ENCODE measurements at regions not wholly inside any gene's neighbourhood (a gene's known extent, or its start where the extent isn't known, plus 50 kb on each side); places are given as distances from the start of the nearest gene placed in this dataset.

DNA sequence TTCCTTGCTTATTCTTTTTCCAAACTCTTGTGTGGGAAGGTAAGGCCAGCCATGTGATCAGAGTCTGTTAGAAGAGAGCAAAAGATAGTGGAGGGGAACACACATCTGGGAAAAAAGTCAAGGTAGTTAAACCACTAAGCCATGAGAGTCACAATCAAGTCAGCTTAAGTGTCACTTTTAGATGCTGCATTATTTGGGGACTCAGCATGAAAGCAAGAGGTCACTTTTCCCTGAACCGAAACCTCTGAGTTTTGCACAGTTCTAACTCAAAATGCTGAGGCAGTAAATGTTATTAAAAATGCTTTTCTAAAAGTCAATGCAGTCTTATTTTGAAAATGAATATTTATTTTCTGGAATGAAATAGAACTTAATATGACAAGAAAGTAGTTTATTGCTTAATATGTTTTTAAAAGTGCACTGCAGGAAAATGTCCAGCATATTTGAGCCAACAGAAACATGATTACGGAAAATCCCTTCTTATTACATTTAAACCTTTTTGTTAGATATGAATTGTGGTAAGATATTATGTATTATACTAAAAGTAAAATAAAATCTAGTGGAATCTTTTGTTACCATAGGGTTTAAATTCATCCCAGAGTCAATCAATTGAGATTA lies 69.3 kb downstream of the RBM11 start:
- no peak overlapping the region for H2BK20ac ChIP-seq (ENCODE audit: low read depth, low read length, poor library complexity, severe bottlenecking)
- H3K9me3 Mint-ChIP-seq, result peaks cover 7 to 11% of the 10 kb centered on the region in 2 experiments; a peak in 4 of 5 replicates
- no peak overlapping the region for H3K4ac ChIP-seq (ENCODE audit: low read depth, low read length)
- no peak overlapping the region for H3K18ac ChIP-seq (ENCODE audit: insufficient read length, low read depth, low read length)
- no peak overlapping the region for H4K8ac ChIP-seq (replicated peaks; ENCODE audit: insufficient read length, low read depth, low read length)
- no peak overlapping the region for H4K91ac ChIP-seq (ENCODE audit: insufficient read length, low read depth, low read length)
- no peak overlapping the region for H3K9ac ChIP-seq (ENCODE audit: extremely low read depth, insufficient read length, low read length)
- no peak overlapping the region for H3K14ac ChIP-seq (ENCODE audit: insufficient read depth, low read length)
- DNase-seq, result no peak
- H3T11ph ChIP-seq (ENCODE audit: low read length), result no peak overlapping the region
- H3K79me2 ChIP-seq (ENCODE audit: insufficient read depth, low read length), result no peaks in the 10 kb centered on the region
- H2BK12ac ChIP-seq (ENCODE audit: insufficient read length, low read depth, low read length), result no peak overlapping the region
- H2BK120ac ChIP-seq (ENCODE audit: low read depth, low read length, poor library complexity, severe bottlenecking), result no peak overlapping the region
- H2AK5ac ChIP-seq (ENCODE audit: insufficient read length, low read length), result no peak overlapping the region
- no peak overlapping the region for H2BK15ac ChIP-seq (ENCODE audit: low read depth, low read length)
- no CpG with 5 or more reads among the region's 2 CpGs for WGBS (ENCODE audit: extremely low coverage, insufficient read length, low lambda C conversion rate)
- no peaks in the 10 kb centered on the region for H3K9me3 ChIP-seq (ENCODE audit: control insufficient read depth, low read depth, low read length)
- no peaks in the 10 kb centered on the region for H3K27me3 ChIP-seq (ENCODE audit: insufficient read depth, low read length)
- H3K27ac Mint-ChIP-seq, result no peak overlapping the region
- peaks cover 0 to 7% (median 2%) of the 10 kb centered on the region in 3 experiments; a peak in 3 of 7 replicates for H3K36me3 Mint-ChIP-seq (ENCODE audit: insufficient read depth in 1 of 3, low read depth in 3 of 3)
- no peak overlapping the region for H2BK5ac ChIP-seq (ENCODE audit: insufficient read length, low read length)
- H2AFZ ChIP-seq (ENCODE audit: low read length), result no peak overlapping the region
- H3K23me2 ChIP-seq (ENCODE audit: insufficient read length, low read depth, low read length, poor library complexity, severe bottlenecking), result peaks cover 5% of the 10 kb centered on the region
- no peak overlapping the region for H3K4me3 Mint-ChIP-seq
- no peak overlapping the region for H3K56ac ChIP-seq (ENCODE audit: insufficient read length, low read depth, low read length)
- no peaks in the 10 kb centered on the region for H3K79me1 ChIP-seq (ENCODE audit: insufficient read depth, low read depth, low read length, poor library complexity, severe bottlenecking)
- H3K4me1 ChIP-seq (ENCODE audit: insufficient read depth, low read length), result no peaks in the 10 kb centered on the region
- no peak overlapping the region for H3K23ac ChIP-seq (ENCODE audit: insufficient read length, low read depth, low read length)
- peaks cover 15 to 39% of the 10 kb centered on the region in 2 experiments for H3K4me1 Mint-ChIP-seq
- H4K5ac ChIP-seq (ENCODE audit: insufficient read length, low read depth, low read length), result no peak overlapping the region
- no peaks in the 10 kb centered on the region for H3K27me3 Mint-ChIP-seq (ENCODE audit: low read depth)
- TF ChIP-seq, protein P1, sequence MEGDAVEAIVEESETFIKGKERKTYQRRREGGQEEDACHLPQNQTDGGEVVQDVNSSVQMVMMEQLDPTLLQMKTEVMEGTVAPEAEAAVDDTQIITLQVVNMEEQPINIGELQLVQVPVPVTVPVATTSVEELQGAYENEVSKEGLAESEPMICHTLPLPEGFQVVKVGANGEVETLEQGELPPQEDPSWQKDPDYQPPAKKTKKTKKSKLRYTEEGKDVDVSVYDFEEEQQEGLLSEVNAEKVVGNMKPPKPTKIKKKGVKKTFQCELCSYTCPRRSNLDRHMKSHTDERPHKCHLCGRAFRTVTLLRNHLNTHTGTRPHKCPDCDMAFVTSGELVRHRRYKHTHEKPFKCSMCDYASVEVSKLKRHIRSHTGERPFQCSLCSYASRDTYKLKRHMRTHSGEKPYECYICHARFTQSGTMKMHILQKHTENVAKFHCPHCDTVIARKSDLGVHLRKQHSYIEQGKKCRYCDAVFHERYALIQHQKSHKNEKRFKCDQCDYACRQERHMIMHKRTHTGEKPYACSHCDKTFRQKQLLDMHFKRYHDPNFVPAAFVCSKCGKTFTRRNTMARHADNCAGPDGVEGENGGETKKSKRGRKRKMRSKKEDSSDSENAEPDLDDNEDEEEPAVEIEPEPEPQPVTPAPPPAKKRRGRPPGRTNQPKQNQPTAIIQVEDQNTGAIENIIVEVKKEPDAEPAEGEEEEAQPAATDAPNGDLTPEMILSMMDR (conservative IDR thresholded peaks at IDR 0.05), result no peak
- H4K20me1 ChIP-seq (ENCODE audit: control insufficient read depth, insufficient read depth, insufficient read length), result no peaks in the 10 kb centered on the region
- no peak overlapping the region for H3K27ac ChIP-seq (ENCODE audit: insufficient read length, low read depth, low read length)
- H3K4me2 ChIP-seq (ENCODE audit: insufficient read depth, insufficient read length, low read length), result no peak overlapping the region

Data from H9 (cell line).